HG03460 (cell line): ENCODE measurements at regions not wholly inside any gene's neighbourhood (a gene's known extent, or its start where the extent isn't known, plus 50 kb on each side); places are given as distances from the start of the nearest gene placed in this dataset.

Source experiments
- ATAC-seq: cut with Tn5 transposase; IDR thresholded peaks from one replicate; pipeline ENCODE4 v1.9.1; 2021; ENCODE audit not compliant: unreplicated experiment

DNA sequence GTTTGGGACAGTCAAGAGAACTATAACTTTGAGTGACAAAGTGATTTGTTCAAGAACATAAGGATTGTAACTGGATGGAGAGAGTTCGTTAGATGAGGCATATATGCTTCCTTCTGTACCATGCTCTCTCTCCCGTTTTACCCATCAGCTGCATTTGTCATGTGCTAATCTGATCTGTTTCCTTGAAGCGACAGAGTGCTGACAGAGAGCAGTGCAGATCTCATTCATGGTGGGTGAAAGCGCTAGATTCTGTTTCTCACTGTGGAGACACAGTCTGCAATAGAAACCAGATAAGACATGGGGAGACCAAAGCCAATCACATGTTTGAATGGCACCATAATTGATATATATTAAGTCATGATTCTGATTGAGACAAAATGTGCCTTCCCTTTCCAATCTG lies 456.6 kb upstream of the CELF4 start:
- ATAC-seq, result no peak

DNA sequence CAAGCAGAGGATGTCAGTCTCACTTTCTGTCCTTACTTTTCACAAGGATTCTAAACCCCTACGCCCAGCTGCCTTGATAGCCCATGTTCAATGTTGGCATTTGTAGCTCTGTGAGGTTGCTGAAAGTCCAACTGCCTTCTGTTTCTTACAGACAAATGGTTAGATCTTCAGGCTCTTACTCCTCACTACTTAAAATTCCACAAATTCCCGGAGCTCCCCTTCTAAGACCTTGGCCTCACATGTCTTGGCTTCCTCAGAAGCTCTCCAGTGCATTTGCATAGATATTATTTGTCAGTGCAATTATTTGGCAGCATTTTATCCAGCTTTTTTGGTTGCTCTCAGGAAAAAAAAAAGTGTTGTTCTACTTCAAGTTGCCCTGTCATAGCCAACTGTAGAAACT lies 453.7 kb upstream of the CELF4 start:
- no peak for ATAC-seq

DNA sequence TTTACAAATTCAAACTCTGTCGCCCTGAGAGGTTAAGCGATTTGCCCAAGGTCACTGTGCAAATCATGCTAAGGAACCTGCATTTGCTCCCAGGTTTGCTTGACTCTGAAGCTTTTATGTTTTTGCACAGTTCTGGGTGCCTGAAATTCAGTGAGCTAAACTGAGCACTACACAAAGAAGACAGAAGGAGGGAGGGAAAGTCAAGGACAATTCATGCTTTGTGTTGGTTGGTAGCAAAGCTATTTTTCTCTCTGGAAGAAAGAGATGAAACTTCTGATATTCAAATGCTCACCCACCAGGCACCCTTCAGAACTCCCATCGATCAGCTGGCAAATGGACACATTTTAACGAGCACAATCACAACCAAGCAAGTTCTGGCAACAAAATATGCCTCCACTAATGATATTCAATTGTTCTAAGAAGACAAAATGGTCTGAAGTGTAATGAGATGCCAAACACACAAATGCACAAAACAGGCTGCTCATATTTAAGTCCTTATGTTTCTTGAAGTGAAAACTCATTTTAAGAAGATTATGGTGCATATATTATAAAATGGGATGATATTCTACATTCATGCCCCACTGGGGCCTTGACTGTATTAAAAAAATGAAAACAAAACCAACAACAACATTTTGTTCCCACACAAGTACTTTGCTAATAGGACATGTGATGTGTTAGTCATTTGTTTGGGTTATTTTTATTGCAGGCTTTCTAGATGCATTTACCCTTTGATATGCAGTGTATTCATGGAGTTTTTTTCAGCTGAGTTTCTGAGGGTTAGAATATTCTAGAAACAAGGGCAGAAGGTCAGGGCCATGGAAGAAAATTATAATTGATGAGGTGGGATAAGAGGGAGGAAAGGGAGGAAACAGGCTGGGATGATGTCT lies 445.6 kb upstream of the CELF4 start:
- ATAC-seq, result no peak

DNA sequence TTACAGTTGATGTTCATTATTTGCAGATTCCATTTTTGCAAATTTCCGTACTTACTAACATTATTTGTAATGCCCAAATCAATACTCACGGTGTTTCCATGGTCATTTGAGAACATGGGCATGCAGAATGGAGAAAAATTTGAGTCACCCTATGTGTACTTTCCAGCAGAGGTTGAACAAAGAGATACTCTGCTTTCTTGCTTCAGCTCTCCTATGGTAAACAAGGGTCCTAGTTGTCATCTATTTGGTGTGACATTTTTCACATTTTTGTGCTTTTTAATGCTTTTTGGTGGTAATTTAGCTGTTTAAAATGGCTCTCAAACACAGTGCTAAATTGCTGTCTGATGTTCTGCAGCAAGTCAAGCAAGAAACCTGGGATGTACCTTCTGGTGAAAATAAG lies 444.4 kb upstream of the CELF4 start:
- ATAC-seq, result no peak

DNA sequence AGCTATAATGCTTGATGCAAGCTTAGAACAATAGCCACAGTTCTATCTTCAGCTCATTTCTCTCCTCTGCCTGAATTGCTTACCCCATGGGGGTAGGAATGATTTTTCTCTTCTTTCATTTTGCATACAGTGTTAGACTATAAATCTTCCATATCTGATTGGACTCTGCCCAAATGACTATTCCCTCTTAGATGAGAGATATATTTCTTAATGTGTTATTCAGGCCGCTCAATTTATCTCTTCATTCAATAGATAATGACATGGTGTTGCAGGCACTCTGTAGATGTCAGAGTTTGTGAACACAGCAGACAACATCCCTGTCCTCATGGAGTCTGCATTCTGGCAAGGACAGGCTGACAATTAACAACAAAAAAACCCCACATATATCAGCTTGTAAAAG lies 443.7 kb upstream of the CELF4 start:
- no peak for ATAC-seq

DNA sequence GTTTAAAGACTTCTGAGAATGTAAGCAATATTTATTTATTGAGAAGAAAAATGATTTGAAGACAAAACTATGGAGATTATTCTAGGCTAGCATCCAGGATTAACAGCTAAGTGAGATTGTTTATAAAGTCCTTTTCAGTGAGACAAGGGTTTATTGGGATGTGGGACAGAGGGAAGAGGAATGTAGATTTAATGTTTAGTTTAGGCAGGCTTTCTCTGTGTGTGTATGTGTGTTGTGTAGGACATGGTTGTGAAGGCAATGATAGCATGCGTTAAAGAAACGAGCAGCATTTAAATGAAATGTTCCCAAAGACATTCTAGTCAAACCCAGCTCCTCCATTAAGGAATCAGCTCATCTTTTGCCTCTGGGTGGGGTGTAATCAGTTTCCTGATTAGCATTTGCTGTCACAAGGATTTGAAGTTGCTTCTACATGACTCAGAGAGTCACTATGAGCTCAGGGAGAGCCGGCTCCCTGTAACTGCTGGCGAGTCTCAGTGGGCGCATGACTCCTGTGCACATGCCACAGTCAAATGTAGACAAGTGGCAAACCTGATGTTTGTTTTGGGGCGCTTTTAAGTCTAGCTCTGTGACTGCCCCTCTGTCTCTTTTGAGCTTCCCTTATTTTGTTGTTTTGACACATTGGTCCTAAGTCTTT lies 442.2 kb upstream of the CELF4 start:
- ATAC-seq, result no peak

DNA sequence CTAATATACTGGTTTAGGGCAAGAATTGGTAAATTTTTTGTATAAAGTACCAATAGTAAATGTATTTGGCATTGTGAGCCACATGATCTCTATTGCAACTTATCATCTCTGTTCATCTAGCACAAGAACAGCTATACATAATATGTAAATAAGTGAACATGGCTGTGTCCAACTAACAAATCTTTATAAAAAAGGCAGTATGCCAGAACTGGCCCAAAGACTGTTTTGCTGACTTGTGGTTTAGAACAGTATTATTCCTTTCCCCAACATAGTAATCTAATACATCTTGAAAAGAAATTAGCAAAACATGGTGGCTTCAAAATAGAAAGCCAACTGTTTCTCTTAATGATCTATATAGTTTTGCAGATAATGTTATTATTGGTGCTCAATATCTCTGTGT lies 441.4 kb upstream of the CELF4 start:
- ATAC-seq, result no peak

DNA sequence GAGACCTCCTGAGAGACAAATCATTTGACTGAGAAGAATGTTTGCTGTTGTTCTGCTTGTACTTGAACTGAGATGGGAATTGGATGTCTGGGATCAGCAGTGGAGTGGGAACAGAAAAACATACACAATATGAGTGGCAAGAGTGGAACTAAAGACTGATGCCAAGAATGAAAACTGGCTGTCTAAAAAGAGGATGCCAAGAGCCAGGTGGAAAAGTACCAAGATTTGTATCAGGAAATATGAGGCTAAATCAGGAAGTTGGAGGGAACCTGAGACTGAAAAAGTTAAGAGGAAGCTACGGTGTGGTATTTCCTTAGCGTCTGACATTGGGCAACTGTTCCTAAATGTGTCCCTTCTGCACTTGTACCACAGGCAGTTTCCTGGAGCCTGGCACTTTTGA lies 440.9 kb upstream of the CELF4 start:
- no peak for ATAC-seq

DNA sequence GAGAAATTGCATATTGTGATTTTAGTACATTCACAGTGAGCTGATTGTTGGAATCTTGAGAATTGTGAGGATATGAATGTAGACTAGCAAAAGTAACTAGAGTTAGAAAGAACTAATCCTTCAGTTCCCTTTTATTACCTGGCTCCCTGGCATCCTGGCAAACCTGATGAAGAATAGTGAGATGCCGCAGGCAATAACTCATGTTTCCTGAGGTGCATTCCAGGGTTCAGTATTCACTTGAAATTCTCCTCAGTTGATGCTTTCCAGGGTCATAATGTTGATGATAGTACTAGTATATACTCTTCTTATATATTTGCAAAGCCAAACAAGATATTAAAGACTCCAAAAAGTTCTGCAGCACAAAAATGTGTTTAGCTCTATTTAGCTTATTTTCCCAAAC lies 432.1 kb upstream of the CELF4 start:
- ATAC-seq, result no peak

DNA sequence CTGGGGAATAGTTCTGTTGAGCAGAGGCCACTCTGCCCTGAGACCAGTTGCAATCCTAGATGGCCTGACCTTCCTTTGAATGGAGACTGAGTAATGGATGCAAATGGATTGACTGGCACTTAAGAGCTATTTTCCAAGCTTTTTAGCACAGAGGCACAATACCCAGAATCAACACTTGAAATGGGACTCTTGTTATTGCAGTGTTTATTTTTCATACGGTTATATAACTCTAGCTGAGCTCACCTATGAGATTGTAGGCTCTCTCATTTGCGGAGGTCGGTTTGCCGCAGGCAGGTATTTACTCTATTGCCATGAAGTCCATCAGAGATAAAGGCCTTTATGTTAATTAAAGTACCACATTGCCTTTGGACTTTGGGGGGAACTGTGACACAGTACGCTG lies 422.3 kb upstream of the CELF4 start:
- ATAC-seq, result no peak

DNA sequence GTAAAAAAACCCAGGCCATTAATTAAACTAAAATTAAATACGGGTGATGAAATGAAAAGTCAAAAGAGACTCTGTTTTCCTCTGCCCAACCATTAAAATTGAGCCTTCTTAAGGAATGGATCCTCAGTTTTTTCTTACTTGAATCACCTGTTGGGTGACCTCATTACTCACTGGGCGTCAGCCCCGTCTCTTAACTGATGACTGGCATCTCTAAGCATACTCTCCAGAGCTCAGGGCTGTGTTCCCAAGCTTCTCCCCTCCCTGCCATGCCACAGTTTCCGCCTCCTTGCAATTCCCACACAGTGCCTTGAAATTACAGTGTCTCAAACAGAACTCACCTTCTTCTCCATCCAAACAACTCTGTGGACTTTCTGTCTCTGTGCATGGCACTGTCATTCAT lies 421.1 kb upstream of the CELF4 start:
- ATAC-seq, result no peak

DNA sequence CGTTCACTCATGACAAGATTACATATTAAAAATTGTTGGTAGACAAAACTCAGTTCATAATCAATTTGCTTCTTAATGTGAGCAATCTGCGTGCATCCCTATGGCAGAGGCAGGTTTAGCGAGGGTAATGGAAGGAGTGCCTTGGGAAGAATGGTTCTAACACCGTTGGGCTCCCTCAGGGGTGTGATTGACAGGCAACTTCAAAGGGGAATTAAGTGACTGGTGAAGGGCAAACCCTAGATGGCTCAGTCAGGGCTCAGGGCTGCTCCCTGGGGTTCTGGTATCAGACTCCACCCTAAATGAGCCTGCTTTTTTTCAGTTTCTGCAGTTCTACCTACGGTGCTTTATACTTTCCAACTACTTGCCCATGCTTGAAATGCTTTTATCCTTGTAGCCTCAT lies 419.5 kb upstream of the CELF4 start:
- no peak for ATAC-seq

DNA sequence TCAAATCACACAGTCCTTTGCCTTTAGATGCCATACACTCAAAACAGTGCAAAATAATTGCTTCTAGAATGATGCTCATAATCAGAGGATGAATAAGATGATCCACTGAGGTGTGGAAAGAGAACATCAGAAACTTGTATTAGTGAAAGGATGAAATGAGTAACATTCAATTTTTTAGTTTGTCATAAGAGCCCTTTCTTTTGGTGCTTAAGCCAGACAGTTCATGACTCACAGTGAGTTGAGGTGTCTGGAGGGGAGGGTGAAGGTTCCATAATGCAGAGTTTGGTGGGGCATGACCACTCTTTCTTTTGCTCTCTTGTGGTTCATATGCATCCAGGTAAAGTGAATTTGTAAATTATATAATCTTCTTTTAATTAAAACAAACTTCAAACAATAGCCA lies 415.0 kb upstream of the CELF4 start:
- ATAC-seq, result no peak

DNA sequence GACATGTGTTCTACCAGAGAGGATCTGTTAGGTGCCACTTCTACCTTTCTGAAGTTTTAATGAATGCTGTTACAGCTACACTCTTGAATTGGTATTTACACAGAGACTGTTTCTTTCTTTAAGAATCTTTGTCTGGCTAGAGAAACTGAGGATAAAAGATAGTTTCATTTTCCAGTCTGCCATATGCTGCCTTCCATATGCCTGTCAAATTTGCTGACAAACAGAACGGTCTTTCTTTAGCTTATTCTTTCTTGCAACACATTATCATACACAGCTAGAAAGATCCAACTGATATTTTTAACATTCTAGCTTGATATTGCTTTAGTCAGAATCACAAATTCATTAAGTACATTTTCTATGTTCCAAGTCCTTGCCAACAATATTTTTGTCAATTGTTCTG lies 409.8 kb upstream of the CELF4 start:
- no peak for ATAC-seq

DNA sequence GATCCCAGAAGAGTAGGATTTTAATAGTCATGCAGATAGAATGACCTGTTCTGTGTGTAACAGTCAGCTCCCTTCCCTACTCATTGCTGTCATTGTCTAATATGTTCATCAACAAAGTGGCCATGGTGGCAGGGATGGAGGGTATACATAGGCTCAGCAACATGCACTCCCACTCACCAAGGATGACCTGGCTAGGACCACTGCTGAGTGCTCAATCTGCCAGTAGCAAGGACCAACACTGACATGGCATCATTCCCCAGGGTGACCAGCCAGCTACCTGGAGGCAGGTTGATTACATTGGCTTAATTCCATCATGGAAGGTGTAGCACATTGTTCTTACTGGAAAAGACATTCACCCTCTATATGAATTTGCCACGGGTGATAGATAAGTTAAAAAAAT lies 401.7 kb upstream of the CELF4 start:
- no peak for ATAC-seq

DNA sequence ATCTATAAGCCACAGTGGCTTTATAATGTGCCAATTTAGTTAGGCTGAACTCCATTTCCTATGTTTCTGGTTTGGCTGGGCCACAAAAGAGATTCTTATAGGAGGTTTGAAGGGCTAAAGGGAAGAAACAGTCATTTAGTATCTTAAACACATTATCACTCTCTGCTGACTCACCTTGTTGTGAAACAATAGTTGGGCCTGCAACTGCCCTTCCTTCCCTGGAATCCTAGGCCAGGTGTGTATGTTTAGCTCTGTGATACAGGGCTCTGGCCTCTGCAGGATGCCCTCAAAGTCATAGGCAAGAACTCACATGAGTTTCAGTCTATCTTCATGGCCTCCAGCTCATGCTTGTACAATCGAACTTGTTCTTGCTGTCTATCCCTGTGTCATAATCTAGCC lies 400.0 kb upstream of the CELF4 start:
- no peak for ATAC-seq

DNA sequence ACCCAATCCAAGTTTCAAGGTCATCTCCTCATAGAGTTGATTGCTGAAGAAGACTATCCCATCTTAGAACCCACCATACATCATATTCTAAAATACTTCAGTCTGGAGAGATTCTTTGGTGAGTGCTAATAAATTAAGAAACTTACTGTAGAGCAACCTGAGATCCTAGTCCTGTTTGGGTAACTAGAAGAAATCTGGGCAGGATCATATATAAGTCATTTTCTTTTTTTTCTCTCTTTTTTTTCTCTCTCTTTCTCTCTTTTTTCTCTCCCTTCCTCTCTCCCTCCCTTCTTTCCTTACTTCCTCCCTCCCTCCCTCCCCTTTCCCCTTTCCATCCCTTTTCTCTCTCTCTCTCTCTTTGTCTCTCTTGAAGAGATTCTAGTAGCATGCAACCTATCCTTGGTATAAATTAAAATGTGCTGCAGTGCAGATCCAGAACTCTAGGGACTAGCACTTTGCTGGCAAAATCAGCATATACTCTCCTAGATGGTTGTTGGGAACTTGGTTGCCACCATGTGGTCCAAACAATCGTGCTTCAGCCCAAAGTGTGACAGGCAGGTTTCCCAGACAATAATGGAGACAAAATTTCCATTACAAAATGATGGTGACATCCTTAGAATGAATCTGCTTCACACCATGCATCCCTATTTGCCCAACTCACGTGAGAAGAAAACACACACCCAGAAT lies 399.4 kb upstream of the CELF4 start:
- ATAC-seq, result no peak

DNA sequence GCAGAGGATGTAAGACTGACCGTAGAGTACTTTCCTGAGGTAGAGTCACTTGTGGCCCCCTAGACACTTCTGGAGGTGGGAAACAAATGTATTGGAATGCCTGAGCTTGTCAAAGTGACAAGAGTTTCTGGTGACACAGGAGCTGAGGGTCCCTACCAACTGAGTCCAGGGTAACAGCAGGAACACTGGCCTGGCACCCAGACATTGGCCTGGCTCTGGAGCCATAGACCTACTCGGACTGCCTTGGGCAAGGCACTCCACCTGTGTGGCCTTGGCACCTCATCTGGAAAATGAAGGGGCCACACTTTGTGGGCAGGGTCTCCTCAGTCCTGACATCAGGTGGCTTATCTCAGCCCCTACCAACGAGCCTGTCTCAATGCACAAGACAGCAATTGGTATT lies 398.2 kb upstream of the CELF4 start:
- no peak for ATAC-seq

DNA sequence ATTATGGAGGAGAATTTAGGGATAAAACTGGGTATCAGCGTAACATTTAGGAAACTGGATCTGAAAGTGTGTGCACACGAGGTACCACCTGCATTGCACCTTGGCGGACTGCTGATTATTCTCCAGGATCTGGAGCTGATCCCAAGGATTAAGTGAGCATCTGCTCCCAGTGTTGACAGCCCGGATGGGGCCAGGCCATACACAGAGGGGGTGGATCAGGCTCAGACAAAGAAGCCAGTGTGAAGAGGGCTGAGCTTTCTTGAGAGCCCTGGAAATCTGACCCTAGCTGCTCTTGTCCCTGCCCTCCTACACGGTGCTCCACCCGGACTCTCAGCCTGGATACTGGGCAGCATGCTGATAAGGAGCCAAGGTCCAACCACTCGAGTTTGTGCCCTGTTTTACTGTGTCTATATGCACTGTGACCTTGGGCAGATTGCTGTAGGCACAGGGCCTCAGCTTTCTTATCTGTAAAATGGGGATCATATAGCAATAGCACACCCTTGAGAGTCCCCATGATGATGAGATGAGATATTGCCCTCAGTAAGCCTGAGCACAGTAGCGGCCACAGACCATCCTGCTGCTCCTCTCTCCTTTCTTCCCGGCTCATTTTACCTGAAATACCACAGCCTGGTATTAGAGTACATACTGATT lies 396.8 kb upstream of the CELF4 start:
- no peak for ATAC-seq

DNA sequence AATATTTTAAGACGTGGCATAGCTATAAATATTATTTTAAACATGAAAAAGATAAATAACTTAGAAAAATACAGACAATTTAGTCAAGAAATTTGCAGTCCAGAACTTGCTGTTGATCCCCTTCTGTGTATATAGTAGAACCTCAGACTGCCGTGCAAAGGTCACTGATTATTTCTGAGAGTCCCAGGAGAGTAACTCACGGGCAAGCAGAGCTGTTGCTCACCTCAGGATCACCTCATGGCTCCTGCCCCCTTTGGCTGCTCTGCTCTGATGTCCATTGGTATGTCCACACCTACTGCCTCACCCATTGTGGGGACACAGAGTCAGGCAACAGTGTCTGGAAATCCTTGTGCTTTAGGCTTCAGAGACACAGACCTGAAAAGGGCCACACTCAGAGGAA lies 392.9 kb upstream of the CELF4 start:
- no peak for ATAC-seq

DNA sequence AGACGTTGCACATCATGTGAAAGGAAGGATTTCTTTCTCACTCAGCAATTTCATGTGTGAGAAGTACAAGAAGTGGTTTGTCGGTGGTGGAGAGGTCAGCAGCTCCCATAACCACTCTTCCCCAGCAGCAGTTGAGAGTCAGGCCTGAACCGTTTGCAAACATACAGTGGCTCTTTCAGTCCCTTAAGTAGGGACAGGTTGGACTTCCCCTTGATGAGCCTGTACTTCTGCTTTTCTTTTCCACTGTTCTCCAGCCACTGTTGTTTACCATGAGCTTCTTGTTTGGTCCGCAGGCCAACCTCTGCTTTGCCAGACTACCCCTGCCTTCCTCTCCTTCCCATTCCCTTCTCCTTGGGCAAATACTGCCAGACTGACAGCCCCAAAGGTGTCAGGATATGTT lies 391.3 kb upstream of the CELF4 start:
- ATAC-seq, result no peak

DNA sequence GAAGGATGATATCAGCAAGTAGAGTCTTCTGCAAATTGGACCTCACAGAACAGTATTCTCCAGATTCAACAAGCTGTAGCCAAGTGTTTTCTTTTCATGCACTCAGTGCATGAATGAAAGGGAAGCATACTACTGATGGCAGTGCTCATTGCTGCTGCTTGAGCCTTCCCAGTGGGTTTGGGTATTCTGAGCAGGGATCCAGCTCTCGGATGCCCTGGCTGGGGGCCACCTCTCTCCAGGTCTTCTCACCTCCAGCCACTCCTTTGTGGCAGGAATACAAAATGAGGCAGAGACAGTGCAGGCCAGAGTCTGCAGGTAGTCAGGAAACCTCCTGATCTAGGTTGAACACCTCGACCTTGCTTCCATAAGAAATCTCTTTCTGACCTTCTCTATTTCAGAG lies 390.4 kb upstream of the CELF4 start:
- ATAC-seq, result no peak
